Left ventricle myocardium inferior (tissue), 1 donor: ENCODE measurements at regions not wholly inside any gene's neighbourhood (a gene's known extent, or its start where the extent isn't known, plus 50 kb on each side); places are given as distances from the start of the nearest gene placed in this dataset.

Experiments used
- DNase-seq: peaks from one replicate; pipeline ENCODE4 v3.0.0-alpha.2; 2020
- H3K27ac ChIP-seq: fragments of 200-600 bp; replicated peaks from 2 replicates; pipeline ENCODE4 v1.8.0; 2021
- H3K27me3 ChIP-seq: fragments of 200-600 bp; 2 replicates; pipeline ENCODE4 v1.8.0; 2021; ENCODE audit warnings: low read depth
- H3K36me3 ChIP-seq: fragments of 200-600 bp; 2 replicates; pipeline ENCODE4 v1.8.0; 2021
- H3K4me1 ChIP-seq: fragments of 200-600 bp; 2 replicates; pipeline ENCODE4 v1.8.0; 2021
- H3K4me3 ChIP-seq: fragments of 200-600 bp; 2 replicates; pipeline ENCODE4 v1.8.0; 2021; ENCODE audit warnings: mild to moderate bottlenecking, moderate library complexity
- H3K9me3 ChIP-seq: fragments of 200-600 bp; replicated peaks from 2 replicates; pipeline ENCODE4 v1.8.0; 2021
- CTCF ChIP-seq: fragments of 200-600 bp; IDR thresholded peaks from 2 replicates; pipeline ENCODE4 v1.8.0; 2021; ENCODE audit warnings: antibody characterized with exemption, mild to moderate bottlenecking, borderline replicate concordance
- intact Hi-C: fragments of 100-400 bp; cut with micrococcal nuclease; formaldehyde crosslinking; loops from one replicate; pipeline ENCODE4 v1.11.0; 2022
- donor health status: DM: no; HTN: yes; CAD: no; lungs with severe emphysema.

GRCh38 chr3:176354843-176355242 lies 842.4 kb downstream of the TBL1XR1 start:
- Histone ChIP-seq H3K4me1 (no peaks in the 10 kb centered on the region), H3K4me3 (no peak overlapping the region), H3K9me3 (no peaks in the 10 kb centered on the region), H3K27me3 (no peaks in the 10 kb centered on the region), H3K27ac (no peak overlapping the region), H3K36me3 (no peaks in the 10 kb centered on the region)
- no peak for DNase-seq
- intact Hi-C loops: no loop called here
- no peak for TF ChIP-seq CTCF

- no peaks in the 10 kb centered on the region for H3K9me3 ChIP-seq
- H3K36me3 ChIP-seq: no peaks in the 10 kb centered on the region
- no peaks in the 10 kb centered on the region for H3K4me1 ChIP-seq
- TF ChIP-seq CTCF: no peak
- H3K27me3 ChIP-seq: no peaks in the 10 kb centered on the region
- no peak for DNase-seq
- H3K27ac ChIP-seq: no peak overlapping the region
- intact Hi-C loops: no loop called here
- no peak overlapping the region for H3K4me3 ChIP-seq
These were observed 844.5 kb downstream of the TBL1XR1 start for GRCh38 chr3:176352716-176353334.

GRCh38 chr3:176351408-176351807 lies 845.9 kb downstream of the TBL1XR1 start:
- H3K27ac ChIP-seq: no peak overlapping the region
- no peaks in the 10 kb centered on the region for H3K9me3 ChIP-seq
- H3K4me1 ChIP-seq: no peaks in the 10 kb centered on the region
- H3K36me3 ChIP-seq: no peaks in the 10 kb centered on the region
- H3K4me3 ChIP-seq: no peak overlapping the region
- no peak for TF ChIP-seq CTCF
- no peaks in the 10 kb centered on the region for H3K27me3 ChIP-seq
- no peak for DNase-seq
- intact Hi-C loops: no loop called here

GRCh38 chr3:176349706-176350105 lies 847.6 kb downstream of the TBL1XR1 start:
- intact Hi-C loops: no loop called here
- H3K36me3 ChIP-seq: no peaks in the 10 kb centered on the region
- no peak for TF ChIP-seq CTCF
- no peaks in the 10 kb centered on the region for H3K9me3 ChIP-seq
- no peaks in the 10 kb centered on the region for H3K27me3 ChIP-seq
- no peak overlapping the region for H3K4me3 ChIP-seq
- no peak overlapping the region for H3K27ac ChIP-seq
- DNase-seq: no peak
- H3K4me1 ChIP-seq: no peaks in the 10 kb centered on the region

- Histone ChIP-seq H3K27ac (no peak overlapping the region), H3K4me1 (no peaks in the 10 kb centered on the region), H3K36me3 (no peaks in the 10 kb centered on the region), H3K9me3 (peaks cover 15% of the 10 kb centered on the region), H3K27me3 (no peaks in the 10 kb centered on the region), H3K4me3 (no peak overlapping the region)
- no peak for TF ChIP-seq CTCF
- no peak for DNase-seq
- intact Hi-C loops: no loop called here
These were observed 849.7 kb downstream of the TBL1XR1 start for GRCh38 chr3:176347424-176348146.
